ENCODE measurements at regions not wholly inside any gene's neighbourhood (a gene's known extent, or its start where the extent isn't known, plus 50 kb on each side); places are given as distances from the start of the nearest gene placed in this dataset.

- no peak for TF ChIP-seq ELK1 (IDR thresholded peaks at IDR 0.05; ENCODE audit: low read depth, low read length)
- TF ChIP-seq, protein P1, sequence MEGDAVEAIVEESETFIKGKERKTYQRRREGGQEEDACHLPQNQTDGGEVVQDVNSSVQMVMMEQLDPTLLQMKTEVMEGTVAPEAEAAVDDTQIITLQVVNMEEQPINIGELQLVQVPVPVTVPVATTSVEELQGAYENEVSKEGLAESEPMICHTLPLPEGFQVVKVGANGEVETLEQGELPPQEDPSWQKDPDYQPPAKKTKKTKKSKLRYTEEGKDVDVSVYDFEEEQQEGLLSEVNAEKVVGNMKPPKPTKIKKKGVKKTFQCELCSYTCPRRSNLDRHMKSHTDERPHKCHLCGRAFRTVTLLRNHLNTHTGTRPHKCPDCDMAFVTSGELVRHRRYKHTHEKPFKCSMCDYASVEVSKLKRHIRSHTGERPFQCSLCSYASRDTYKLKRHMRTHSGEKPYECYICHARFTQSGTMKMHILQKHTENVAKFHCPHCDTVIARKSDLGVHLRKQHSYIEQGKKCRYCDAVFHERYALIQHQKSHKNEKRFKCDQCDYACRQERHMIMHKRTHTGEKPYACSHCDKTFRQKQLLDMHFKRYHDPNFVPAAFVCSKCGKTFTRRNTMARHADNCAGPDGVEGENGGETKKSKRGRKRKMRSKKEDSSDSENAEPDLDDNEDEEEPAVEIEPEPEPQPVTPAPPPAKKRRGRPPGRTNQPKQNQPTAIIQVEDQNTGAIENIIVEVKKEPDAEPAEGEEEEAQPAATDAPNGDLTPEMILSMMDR (IDR thresholded peaks at IDR 0.05): no peak
- TF ChIP-seq SMC3 (IDR thresholded peaks at IDR 0.05): no peak
- TF ChIP-seq JUN (IDR thresholded peaks at IDR 0.05): no peak
Observed at GRCh38 chr2:226466124-226466523, 333.5 kb downstream of the IRS1 start.

All from A549 (cell line).